ENCODE measurements at regions not wholly inside any gene's neighbourhood (a gene's known extent, or its start where the extent isn't known, plus 50 kb on each side); places are given as distances from the start of the nearest gene placed in this dataset.

DNA sequence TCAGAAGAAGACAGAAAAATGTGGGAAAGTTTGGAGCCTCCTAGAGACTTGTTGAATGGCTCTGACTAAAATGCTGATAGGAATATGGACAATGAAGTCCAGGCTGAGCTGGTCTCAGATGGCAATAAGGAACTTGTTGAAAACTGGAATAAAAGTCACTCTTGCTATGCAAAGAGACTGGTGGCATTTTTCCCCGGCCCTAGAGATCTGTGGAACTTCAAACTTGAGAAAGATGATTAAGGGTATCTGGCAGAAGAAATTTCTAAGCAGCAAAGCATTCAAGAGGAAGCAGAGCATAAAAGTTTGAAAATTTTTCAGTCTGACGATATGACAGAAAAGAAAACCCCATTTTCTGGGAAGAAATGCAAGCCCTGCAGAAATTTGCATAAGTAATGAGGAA lies 159.3 kb downstream of the MREG start:
- no peak for DNase-seq (ENCODE audit: low spot score in 2 of 2)
- Histone ChIP-seq H3K36me3 (no peaks in the 10 kb centered on the region), H3K4me3 (no peak overlapping the region), H3K27me3 (no peaks in the 10 kb centered on the region), H3K9me3 (no peaks in the 10 kb centered on the region), H3K4me1 (no peaks in the 10 kb centered on the region), H3K27ac (no peak overlapping the region)
- TF ChIP-seq, protein P1, sequence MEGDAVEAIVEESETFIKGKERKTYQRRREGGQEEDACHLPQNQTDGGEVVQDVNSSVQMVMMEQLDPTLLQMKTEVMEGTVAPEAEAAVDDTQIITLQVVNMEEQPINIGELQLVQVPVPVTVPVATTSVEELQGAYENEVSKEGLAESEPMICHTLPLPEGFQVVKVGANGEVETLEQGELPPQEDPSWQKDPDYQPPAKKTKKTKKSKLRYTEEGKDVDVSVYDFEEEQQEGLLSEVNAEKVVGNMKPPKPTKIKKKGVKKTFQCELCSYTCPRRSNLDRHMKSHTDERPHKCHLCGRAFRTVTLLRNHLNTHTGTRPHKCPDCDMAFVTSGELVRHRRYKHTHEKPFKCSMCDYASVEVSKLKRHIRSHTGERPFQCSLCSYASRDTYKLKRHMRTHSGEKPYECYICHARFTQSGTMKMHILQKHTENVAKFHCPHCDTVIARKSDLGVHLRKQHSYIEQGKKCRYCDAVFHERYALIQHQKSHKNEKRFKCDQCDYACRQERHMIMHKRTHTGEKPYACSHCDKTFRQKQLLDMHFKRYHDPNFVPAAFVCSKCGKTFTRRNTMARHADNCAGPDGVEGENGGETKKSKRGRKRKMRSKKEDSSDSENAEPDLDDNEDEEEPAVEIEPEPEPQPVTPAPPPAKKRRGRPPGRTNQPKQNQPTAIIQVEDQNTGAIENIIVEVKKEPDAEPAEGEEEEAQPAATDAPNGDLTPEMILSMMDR (IDR thresholded peaks at IDR 0.05), result no peak
- TF ChIP-seq POLR2A (IDR thresholded peaks at IDR 0.05) (no peak), POLR2AphosphoS5 (IDR thresholded peaks at IDR 0.05) (no peak)
- intact Hi-C loops (cut with DNase I; ENCODE audit: low total_unique reads), result no loop called here

DNA sequence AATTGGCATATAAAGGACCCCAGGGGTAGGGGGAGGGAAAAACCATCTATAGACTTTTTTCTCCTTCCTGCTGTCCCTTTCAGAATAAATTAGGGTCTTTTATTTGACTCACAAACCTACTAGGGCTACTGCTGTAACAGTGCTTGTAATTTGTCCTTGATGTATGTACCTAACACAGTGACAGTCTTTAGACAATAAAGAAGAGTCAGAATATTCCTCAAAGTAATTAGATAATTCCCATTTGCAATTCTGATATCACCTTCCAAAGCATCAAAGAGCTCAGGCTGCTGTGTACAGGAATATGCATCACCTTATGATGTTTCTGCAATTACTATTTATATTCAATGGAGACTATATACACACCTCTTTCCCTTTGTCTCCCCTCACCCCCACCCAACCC lies 161.7 kb downstream of the MREG start:
- DNase-seq (ENCODE audit: low spot score in 2 of 2), result no peak
- Histone ChIP-seq H3K4me1 (no peaks in the 10 kb centered on the region), H3K9me3 (no peaks in the 10 kb centered on the region), H3K27ac (no peak overlapping the region), H3K27me3 (no peaks in the 10 kb centered on the region), H3K36me3 (no peaks in the 10 kb centered on the region), H3K4me3 (no peak overlapping the region)
- TF ChIP-seq, protein P1 (IDR thresholded peaks at IDR 0.05), result no peak
- TF ChIP-seq POLR2AphosphoS5 (IDR thresholded peaks at IDR 0.05) (no peak), POLR2A (IDR thresholded peaks at IDR 0.05) (no peak)
- intact Hi-C loops (cut with DNase I; ENCODE audit: low total_unique reads), result no loop called here

DNA sequence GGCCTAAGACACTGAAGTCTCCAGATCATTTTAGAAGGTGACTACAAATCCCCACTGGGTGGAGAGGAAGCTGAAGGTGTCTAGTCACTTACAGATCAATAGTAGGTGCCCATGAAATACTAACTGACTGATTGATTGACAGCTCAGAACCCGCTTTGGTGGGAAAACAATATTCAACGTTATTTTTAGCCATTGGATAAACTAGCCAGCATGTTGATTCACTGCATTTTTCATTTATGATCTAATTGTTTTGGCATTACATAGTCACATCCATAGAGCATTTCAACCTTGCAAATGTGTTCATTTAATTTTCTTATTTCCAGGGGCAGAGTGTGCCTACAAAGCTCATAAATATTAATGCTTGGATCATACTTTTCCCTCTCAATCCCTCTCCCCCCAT lies 162.3 kb downstream of the MREG start:
- Histone ChIP-seq H3K36me3 (no peaks in the 10 kb centered on the region), H3K4me3 (no peak overlapping the region), H3K4me1 (no peaks in the 10 kb centered on the region), H3K27me3 (no peaks in the 10 kb centered on the region), H3K27ac (no peak overlapping the region), H3K9me3 (no peaks in the 10 kb centered on the region)
- TF ChIP-seq, protein P1 (IDR thresholded peaks at IDR 0.05), result no peak
- no peak for TF ChIP-seq POLR2A (IDR thresholded peaks at IDR 0.05)
- TF ChIP-seq POLR2AphosphoS5 (IDR thresholded peaks at IDR 0.05), result no peak
- intact Hi-C loops (cut with DNase I; ENCODE audit: low total_unique reads), result no loop called here
- no peak for DNase-seq (ENCODE audit: low spot score in 2 of 2)

DNA sequence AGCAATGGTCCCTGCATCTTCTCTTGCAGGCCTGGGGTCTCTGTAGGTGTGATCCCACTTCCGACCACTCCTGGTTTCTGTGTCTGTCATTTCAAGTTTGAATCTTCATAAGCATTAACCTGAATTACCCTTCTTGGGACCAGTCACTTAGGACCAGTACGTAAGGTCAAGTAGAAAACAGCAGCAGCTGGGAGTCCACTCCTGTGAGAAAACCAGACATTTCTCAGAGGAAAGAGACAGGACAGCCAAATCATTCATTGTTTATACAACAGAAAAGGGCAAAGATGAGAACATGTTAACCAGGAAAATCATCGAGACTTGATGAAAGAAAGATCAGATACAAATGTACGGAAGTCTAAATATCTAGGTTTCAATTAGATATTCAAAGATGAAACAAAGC lies 163.0 kb downstream of the MREG start:
- intact Hi-C loops (cut with DNase I; ENCODE audit: low total_unique reads), result no loop called here
- no peak overlapping the region for H3K27ac ChIP-seq
- no peak for DNase-seq (ENCODE audit: low spot score in 2 of 2)
- TF ChIP-seq, protein P1 (IDR thresholded peaks at IDR 0.05), result no peak
- TF ChIP-seq POLR2AphosphoS5 (IDR thresholded peaks at IDR 0.05), result no peak
- TF ChIP-seq POLR2A (IDR thresholded peaks at IDR 0.05), result no peak
- H3K4me1 ChIP-seq, result no peaks in the 10 kb centered on the region
- H3K36me3 ChIP-seq, result no peaks in the 10 kb centered on the region
- no peak overlapping the region for H3K4me3 ChIP-seq
- H3K9me3 ChIP-seq, result no peaks in the 10 kb centered on the region
- H3K27me3 ChIP-seq, result no peaks in the 10 kb centered on the region

DNA sequence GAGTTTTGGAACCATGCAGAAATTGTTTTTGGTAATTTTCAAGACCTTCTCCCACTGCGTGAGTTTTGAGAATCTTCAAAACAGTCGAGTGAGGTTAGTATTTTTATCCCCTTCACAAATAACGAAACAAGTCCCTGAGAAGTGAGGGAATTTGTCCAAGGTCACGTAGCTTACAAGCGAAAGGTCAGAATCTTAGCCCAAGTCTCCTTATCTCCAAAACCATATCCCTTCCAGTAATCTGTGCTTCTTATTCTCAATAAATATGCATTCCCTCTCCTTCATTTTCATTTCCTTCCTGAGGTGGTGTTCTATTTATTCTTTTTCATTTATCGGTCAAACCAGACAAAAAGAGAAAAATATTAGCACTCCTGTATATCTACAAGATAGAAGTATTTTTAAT lies 163.6 kb downstream of the MREG start:
- intact Hi-C loops (cut with DNase I; ENCODE audit: low total_unique reads), result no loop called here
- Histone ChIP-seq H3K36me3 (no peaks in the 10 kb centered on the region), H3K4me1 (no peaks in the 10 kb centered on the region), H3K9me3 (no peaks in the 10 kb centered on the region), H3K27me3 (no peaks in the 10 kb centered on the region), H3K27ac (no peak overlapping the region), H3K4me3 (no peak overlapping the region)
- TF ChIP-seq POLR2AphosphoS5 (IDR thresholded peaks at IDR 0.05) (no peak), POLR2A (IDR thresholded peaks at IDR 0.05) (no peak)
- TF ChIP-seq, protein P1 (IDR thresholded peaks at IDR 0.05), result no peak
- no peak for DNase-seq (ENCODE audit: low spot score in 2 of 2)
